UCSD-AML1 (cell line): ENCODE measurements at regions not wholly inside any gene's neighbourhood (a gene's known extent, or its start where the extent isn't known, plus 50 kb on each side); places are given as distances from the start of the nearest gene placed in this dataset.

ENCODE experiments used
- DNase-seq: peaks from one replicate; lab custom pipeline; 2025; ENCODE audit not compliant: unreplicated experiment; lab: John Stamatoyannopoulos, UW

GRCh38 chrX:45714866-45715265, 514.2 kb upstream of the DIPK2B start:
- peak; percentile 16 for DNase-seq

- DNase-seq, result no peak
Observed at GRCh38 chrX:45712067-45712466, 511.4 kb upstream of the DIPK2B start.

DNA sequence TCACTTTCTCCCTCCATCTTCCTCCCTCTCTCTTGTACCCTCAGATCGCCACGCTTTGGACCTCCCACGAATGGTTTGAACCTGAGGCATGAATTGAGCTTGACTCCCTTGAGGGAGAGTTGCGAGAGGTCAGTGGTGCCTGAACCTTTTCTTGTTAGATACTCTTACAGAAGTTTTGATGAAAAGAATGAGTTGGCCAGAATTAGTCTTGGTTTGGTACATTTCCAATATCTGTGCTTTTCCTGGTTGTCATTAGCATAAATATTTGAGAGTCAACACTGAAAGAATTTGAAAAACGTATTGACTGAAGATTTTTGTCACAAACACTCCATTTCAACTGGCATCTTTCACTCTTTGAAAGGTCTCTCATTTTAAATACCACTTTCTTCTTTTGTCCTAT, 510.6 kb upstream of the DIPK2B start:
- DNase-seq, result no peak

DNA sequence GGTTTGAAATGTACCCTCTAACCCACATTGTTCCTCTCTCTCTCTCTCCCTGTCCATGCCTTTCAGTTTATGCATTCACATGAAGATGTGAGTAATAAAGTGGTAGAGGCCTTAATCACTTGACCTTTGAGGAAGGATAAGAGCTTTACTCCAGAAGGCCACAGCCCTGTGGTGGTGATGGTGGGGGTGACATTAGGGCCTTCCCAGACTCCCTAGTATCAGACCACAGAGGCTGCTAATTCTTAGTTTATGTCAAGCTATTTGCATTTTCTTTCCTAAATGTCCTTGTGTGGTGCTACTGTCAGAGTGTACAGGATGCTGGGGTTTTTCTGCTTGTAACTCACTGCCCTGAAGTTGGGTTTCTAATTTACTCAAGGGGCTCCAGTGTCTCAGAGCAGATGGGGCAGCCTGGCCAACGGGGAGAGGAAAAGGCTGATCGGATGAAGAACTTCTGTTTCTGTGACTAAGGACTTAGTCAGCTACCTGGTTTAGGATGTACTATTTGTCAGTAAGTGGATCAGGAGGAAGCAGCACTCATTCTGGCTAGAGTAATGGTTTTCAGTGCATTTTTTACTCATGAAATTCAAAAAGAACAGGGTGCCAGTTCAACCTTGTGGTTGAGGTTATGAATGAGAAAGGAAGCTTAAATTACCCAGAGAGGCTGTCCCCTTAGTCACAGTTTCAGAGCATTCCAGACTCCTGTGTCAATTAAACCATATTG, 509.6 kb upstream of the DIPK2B start:
- no peak for DNase-seq

DNA sequence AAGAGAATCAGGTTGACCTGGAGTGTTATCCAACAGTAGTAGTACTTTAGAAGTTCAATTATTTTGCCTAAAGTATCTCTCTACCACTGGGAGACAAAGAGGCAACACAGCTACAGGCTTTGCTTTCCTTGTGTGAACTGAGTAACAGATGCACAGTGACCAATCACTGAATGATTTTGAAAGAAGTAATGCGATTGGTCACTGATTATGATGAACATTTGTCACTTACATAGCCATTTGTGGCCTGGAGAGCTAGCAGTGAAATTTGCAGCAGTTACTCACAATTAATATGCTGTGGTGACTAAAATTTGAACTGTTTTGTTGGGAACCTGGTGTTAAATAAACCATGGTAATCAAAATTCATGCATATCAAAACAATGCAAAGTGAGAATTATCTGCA, 508.7 kb upstream of the DIPK2B start:
- DNase-seq, result no peak

GRCh38 chrX:45699158-45699557, 498.5 kb upstream of the DIPK2B start:
- no peak for DNase-seq

DNA sequence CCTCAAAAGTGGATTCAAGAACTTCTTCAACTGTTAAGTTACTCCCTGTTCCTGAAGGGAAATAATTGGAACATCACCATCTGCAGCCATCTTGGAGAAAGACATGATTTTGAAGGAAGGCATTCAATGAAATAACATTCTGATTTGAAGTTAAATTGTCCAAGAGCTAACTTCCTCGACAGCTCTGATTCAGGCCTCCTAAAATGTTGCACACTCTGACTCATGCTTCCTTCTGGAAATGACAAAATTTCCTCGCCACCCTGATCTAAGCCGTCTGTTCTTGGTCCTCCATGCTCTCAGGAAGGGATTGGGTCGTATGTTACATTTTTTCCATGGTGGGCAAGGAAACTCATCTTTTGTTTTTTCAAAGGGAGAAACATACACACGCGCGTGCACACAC, 496.9 kb upstream of the DIPK2B start:
- no peak for DNase-seq

GRCh38 chrX:45696736-45697135, 496.1 kb upstream of the DIPK2B start:
- DNase-seq, result no peak

DNA sequence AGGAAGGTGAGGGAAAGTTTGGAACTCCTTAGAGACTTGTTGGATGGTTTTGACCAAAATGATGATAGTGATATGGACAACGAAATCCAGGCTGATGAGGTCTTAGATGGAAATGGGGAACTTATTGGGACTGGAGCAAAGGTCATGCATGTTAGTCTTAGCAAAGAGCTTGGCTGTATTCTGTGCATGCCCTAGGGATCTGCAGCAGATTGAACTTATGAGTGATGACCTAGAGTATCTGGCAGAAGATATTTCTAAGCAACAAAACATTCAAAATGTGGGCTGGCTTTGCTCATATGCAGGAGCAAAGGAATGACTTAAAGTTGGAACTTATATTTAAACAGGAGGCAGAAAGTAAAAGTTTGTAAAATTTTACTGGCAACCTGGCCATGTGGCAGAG, 489.3 kb upstream of the DIPK2B start:
- DNase-seq, result no peak

GRCh38 chrX:45683914-45684313, 483.2 kb upstream of the DIPK2B start:
- DNase-seq, result no peak

DNA sequence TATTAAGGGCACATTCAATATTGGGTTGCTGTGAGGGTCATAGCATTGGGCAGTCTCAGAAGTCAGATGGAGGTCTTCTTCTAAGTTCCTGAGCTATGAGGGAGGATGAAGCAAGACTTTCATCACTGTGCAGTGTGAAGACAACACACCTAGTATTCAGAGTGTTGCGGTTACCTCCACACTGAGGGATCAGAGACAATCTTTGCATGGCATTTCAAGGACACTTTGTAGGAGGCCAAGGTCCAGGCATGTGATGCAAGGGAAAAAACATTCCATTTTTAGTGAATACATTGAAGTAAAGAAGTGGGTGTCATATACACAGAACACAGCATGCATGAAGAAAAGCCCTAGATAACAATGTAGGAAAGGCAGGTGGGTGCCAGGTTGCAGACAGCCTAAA, 481.2 kb upstream of the DIPK2B start:
- DNase-seq, result no peak

DNA sequence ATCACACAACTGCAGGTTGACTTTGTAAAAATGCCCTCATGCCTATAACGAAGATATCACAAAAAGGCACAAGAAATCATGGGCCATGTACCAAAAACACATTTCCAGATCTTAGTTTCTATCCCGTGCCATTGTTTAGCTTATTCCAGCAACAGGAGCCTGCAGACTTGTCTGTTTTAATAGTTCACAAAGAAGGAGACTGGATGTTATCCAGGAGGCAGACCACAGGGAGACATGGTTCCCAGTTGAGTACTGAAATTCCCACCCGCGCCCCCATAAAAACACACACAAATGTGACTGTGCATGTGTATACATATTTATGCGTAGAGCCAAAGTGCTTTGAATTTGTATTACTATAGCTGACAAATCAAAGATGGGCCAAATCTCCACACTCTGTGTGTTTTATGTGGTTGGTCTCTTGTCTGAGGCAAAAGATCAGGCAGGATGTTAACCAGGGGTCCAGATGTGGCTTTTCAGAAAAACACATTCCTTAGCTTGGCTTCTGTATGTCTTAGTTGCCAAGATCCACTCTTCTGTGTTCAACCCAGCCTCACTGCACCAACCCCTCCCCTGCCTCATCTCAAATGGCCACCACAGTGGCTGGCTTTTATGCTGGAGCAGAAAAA, 469.2 kb upstream of the DIPK2B start:
- no peak for DNase-seq

DNA sequence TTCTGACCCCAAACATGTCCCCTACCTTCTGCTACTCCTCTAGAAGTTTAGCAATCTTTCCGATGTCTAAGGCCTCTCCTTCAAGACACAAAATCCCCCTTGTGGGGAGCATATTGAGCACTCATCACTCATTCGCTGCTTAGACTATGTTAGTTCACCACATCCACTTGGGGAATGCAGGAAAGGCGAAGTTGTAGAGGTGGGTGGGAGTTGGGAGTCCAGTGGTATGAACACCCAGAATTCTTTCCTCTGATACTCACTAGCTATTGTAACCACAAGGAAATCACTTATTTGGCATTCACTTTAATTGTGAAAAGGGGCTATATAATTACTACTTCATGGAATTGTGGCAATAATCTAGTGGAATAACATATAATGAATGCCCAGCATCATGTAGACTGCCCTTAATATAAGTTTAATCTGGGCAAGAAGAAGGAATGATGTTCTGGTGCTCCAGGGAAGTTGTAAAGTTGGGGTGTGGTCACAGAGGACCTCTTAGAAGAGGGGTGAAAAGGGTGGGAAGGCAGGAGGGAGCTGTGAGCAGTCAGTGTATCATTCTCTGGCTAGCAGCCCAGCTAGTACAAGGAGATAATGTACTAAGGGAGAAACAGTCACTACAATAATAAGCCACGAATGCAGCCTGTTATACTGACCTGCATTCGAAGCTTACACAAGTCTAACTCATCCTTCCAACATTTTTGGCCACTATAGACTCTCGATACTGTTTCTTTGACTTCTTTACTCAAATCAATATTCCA, 468.2 kb upstream of the DIPK2B start:
- no peak for DNase-seq

GRCh38 chrX:45667666-45668065, 467.0 kb upstream of the DIPK2B start:
- no peak for DNase-seq

DNA sequence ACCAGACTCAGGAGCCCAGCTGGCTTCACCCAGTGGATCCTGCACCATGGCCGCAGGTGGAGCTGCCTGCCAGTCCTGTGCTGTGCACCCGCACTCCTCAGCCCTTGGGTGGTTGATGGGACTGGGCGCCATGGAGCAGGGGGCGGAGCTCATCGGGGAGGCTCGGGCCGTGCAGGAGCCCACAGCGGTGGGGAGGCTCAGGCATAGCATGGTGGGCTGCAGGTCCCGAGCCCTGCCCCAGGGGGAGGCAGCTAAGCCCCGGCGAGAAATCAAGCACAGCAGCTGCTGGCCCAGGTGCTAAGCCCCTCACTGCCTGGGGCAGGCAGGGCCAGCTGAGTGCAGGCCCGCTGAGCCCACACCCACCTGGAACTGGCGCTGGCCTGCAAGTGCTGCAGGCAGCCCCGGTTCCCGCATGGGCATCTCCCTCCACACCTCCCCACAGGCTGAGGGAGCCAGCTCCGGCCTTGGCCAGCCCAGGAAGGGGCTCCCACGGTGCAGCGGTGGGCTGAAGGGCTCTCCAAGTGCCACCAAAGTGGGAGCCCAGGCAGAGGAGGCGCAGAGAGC, 464.1 kb upstream of the DIPK2B start:
- DNase-seq, result no peak

DNA sequence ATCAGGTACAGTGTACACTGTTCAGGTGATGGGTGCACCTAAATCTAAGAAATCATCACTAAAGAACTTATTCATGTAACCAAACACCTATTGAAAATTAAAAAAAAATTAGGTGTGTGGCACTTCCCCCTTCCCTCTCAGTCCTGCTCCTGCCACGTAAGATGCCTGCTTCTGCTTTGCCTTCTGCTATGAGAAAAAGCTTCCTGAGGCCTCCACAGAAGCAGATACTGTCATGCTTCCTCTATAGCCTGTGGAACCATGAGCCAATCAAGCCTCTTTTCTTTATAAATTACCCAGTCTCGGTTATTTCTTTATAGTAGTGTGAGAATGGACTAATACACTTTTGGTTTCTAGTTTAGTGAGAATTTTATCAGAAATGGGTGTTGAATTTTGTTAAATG, 459.8 kb upstream of the DIPK2B start:
- no peak for DNase-seq

- DNase-seq, result no peak
Observed at GRCh38 chrX:45633419-45633818, 432.7 kb upstream of the DIPK2B start.

DNA sequence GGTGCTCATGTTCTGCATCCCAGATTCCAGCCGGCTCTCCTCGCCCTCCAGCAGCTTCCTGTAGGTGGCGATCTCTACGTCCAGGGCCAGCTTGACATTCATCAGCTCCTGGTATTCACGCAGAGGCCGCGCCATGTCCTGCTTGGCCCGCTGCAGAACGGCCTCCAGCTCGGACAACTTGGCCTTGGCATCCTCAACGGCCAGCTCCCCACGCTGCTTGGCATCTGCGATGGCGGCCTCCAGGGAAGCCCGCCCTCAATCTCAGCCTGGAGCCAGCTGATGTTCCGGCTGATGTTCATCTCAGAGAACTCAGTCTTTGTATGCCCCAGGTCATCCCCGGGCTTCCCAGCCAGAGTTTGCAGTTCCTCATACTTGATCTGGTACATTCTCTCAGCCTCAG, 431.8 kb upstream of the DIPK2B start:
- DNase-seq, result no peak

- DNase-seq, result no peak
Observed at GRCh38 chrX:45630078-45630477, 429.4 kb upstream of the DIPK2B start.

GRCh38 chrX:45628041-45628440, 427.4 kb upstream of the DIPK2B start:
- no peak for DNase-seq

DNA sequence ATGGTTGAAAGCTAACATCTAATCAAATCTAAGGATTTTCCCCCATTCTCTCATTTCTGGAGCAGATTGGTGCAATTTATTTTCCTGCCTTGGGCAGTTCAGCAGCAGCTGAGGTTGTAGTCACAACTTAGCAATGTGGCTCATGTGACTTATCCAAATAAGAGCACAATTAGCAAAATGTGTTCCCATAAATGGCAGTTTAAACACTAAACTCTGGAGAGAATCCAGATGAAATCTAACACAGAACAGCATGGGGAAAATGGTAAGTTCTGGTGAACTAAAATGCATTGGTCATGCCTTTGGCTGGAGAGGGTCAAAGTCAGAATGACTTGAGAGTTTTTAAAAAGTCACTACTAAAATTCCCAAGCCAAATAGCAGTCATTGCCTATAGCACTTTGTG, 422.6 kb upstream of the DIPK2B start:
- no peak for DNase-seq

DNA sequence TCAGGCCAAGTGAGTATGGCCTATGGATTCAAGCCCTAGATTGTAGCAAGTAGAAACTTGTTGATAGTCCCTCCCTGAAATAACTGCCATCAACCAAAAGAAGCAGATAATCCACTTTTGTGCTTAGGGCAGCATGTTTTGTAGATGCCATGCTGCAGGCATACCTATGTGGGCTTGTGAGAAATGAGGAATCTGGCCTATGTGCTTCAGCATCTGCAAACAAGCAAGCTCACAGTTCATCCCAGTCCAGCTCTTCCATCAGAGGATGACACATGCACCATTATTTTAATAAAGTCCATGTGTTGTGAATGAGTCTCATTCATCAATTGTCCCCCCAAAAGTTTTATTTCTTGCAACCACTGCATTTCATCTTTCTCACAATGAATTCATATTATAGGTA, 421.9 kb upstream of the DIPK2B start:
- no peak for DNase-seq
